ENCODE measurements at regions not wholly inside any gene's neighbourhood (a gene's known extent, or its start where the extent isn't known, plus 50 kb on each side); places are given as distances from the start of the nearest gene placed in this dataset.

DNA sequence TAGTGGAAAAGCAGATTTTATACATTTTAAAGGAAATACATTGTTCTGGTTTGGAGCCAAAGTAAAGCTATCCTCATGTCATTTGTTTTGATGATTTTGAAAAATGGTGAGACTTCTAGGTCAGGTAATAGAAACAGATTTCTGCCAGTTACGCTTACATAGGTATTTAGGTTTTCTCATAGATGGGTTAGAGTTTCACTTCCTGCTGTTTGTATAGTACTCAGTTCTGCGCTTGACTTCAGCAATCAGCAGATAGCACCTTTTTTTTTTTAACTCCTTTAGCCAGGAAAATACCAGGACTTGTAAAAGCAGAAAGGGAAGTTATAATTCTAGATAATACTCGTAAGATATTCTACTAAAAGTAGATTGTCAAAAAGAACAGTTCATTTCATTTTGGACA is 209.8 kb upstream of the POM121L12 start:
- no peak overlapping the region for H2BK5ac ChIP-seq (ENCODE audit: low read depth, low read length)
- WGBS, 2 experiments (ENCODE audit: extremely low coverage in 1 of 2, insufficient coverage in 1 of 2, insufficient read length in 1 of 2, insufficient replicate concordance in 2 of 2, low coverage in 1 of 2, low lambda C conversion rate in 2 of 2, missing lambda C conversion rate in 1 of 2): 72% methylated on average over 3 of the region's 3 CpGs; no CpG with 5 or more reads in 1 of the 2 experiments
- H3K18ac ChIP-seq (ENCODE audit: extremely low read depth, low read length): no peak overlapping the region
- H2BK120ac ChIP-seq (replicated peaks; ENCODE audit: low read depth, low read length): no peak overlapping the region
- H3K79me1 ChIP-seq (ENCODE audit: low read depth, low read length): no peaks in the 10 kb centered on the region
- no peaks in the 10 kb centered on the region for H3K4me1 ChIP-seq (replicated peaks in 1 of 4; ENCODE audit: control insufficient read depth in 3 of 4, insufficient read depth in 4 of 4, low read length in 3 of 4)
- H2AK5ac ChIP-seq (ENCODE audit: low read depth, low read length): no peak overlapping the region
- H3K27me3 ChIP-seq (replicated peaks in 1 of 4; ENCODE audit: control insufficient read depth in 3 of 4, extremely low read depth in 1 of 4, insufficient read depth in 3 of 4, low read length in 3 of 4): no peaks in the 10 kb centered on the region
- no peaks in the 10 kb centered on the region; the same call in 1 of the 2 replicates for H3K23me2 ChIP-seq (ENCODE audit: low read depth, low read length)
- no peak overlapping the region for H3K23ac ChIP-seq (ENCODE audit: insufficient read length)
- H3K36me3 ChIP-seq (ENCODE audit: control insufficient read depth in 2 of 4, insufficient read depth in 4 of 4, low read length in 3 of 4): no peaks in the 10 kb centered on the region
- FAIRE-seq (no peak), DNase-seq (ENCODE audit: low read depth in 1 of 2, low spot score in 2 of 2) (no peak)
- H3K4ac ChIP-seq (replicated peaks; ENCODE audit: insufficient read length, low read depth, low read length): no peak overlapping the region
- H3K56ac ChIP-seq (replicated peaks; ENCODE audit: insufficient read length, low read depth, low read length): no peak overlapping the region
- H3K9me3 ChIP-seq (ENCODE audit: insufficient read depth in 2 of 2, low read depth in 1 of 2, low read length in 1 of 2): peaks cover 16 to 17% of the 10 kb centered on the region in 2 experiments
- no peaks in the 10 kb centered on the region for H4K20me1 ChIP-seq (replicated peaks in 1 of 2; ENCODE audit: control insufficient read depth in 1 of 2, insufficient read depth in 2 of 2, low read length in 2 of 2)
- ChIA-PET CTCF (ENCODE audit: partially characterized antibody) (interaction anchor here (0.6 kb wide), 2 partner anchors 61 to 737 kb away, joined by 3 read pairs; no protein-coding TSS in a partner anchor), POLR2A (ENCODE audit: partially characterized antibody) (no interaction called here)
- H3K9ac ChIP-seq (replicated peaks in 1 of 4; ENCODE audit: extremely low read depth in 1 of 4, low read depth in 3 of 4, low read length in 3 of 4): no peak overlapping the region
- H2AFZ ChIP-seq (ENCODE audit: low read length): no peak overlapping the region
- no peak overlapping the region for H2BK20ac ChIP-seq (ENCODE audit: low read length)
- H4K5ac ChIP-seq (ENCODE audit: insufficient read length, low read depth, low read length): no peak overlapping the region
- no peak overlapping the region for H3K4me2 ChIP-seq (ENCODE audit: insufficient read depth in 1 of 2, low read depth in 2 of 2, low read length in 2 of 2)
- H4K91ac ChIP-seq (replicated peaks; ENCODE audit: insufficient read length, low read length): no peak overlapping the region
- no peak overlapping the region for H2BK12ac ChIP-seq (ENCODE audit: low read depth, low read length)
- no peaks in the 10 kb centered on the region for H3K79me2 ChIP-seq (ENCODE audit: control insufficient read depth in 1 of 2, insufficient read depth in 2 of 2, low read length in 2 of 2)
- H4K8ac ChIP-seq (ENCODE audit: extremely low read depth, insufficient read depth, low read length): no peak overlapping the region
- H2BK15ac ChIP-seq (ENCODE audit: low read length): no peak overlapping the region
- no peak overlapping the region for H3K27ac ChIP-seq (ENCODE audit: low read depth, low read length)
- H3K14ac ChIP-seq (ENCODE audit: insufficient read length): no peak overlapping the region
- no peak overlapping the region for H3K4me3 ChIP-seq (ENCODE audit: extremely low read depth in 1 of 4, insufficient read depth in 2 of 4, low read depth in 3 of 4, low read length in 4 of 4)
- TF ChIP-seq SP4 (IDR thresholded peaks at IDR 0.05; ENCODE audit: low read length): no peak
- no peak for TF ChIP-seq KDM1A (IDR thresholded peaks at IDR 0.05; ENCODE audit: borderline replicate concordance, low read length)
- TF ChIP-seq, protein P1, sequence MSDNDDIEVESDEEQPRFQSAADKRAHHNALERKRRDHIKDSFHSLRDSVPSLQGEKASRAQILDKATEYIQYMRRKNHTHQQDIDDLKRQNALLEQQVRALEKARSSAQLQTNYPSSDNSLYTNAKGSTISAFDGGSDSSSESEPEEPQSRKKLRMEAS (IDR thresholded peaks at IDR 0.05): no peak
- no peak for TF ChIP-seq NANOG (IDR thresholded peaks at IDR 0.05; ENCODE audit: insufficient read depth, low read depth, low read length, poor library complexity, severe bottlenecking)
- no peak for TF ChIP-seq SAP30 (IDR thresholded peaks at IDR 0.05; ENCODE audit: insufficient read depth, insufficient replicate concordance, low read length)
- TF ChIP-seq, protein P2, sequence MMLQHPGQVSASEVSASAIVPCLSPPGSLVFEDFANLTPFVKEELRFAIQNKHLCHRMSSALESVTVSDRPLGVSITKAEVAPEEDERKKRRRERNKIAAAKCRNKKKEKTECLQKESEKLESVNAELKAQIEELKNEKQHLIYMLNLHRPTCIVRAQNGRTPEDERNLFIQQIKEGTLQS (IDR thresholded peaks at IDR 0.05; ENCODE audit: insufficient read depth, low read depth, low read length): no peak
- TF ChIP-seq, protein P3, sequence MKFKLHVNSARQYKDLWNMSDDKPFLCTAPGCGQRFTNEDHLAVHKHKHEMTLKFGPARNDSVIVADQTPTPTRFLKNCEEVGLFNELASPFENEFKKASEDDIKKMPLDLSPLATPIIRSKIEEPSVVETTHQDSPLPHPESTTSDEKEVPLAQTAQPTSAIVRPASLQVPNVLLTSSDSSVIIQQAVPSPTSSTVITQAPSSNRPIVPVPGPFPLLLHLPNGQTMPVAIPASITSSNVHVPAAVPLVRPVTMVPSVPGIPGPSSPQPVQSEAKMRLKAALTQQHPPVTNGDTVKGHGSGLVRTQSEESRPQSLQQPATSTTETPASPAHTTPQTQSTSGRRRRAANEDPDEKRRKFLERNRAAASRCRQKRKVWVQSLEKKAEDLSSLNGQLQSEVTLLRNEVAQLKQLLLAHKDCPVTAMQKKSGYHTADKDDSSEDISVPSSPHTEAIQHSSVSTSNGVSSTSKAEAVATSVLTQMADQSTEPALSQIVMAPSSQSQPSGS (IDR thresholded peaks at IDR 0.05; ENCODE audit: low read length): no peak
- no peak for TF ChIP-seq CHD1 (IDR thresholded peaks at IDR 0.05; ENCODE audit: low read depth, low read length)
- TF ChIP-seq KDM5A (IDR thresholded peaks at IDR 0.05; ENCODE audit: low read length): no peak
- TF ChIP-seq HDAC6 (IDR thresholded peaks at IDR 0.05; ENCODE audit: low read depth, low read length): no peak
- TF ChIP-seq TAF7 (optimal IDR thresholded peaks at IDR 0.05; ENCODE audit: borderline replicate concordance, low read depth, low read length): no peak
- TF ChIP-seq NRF1 (IDR thresholded peaks at IDR 0.05; ENCODE audit: low read depth, low read length): no peak

Data from H1 (cell line).